ENCODE measurements at regions not wholly inside any gene's neighbourhood (a gene's known extent, or its start where the extent isn't known, plus 50 kb on each side); places are given as distances from the start of the nearest gene placed in this dataset.

DNA sequence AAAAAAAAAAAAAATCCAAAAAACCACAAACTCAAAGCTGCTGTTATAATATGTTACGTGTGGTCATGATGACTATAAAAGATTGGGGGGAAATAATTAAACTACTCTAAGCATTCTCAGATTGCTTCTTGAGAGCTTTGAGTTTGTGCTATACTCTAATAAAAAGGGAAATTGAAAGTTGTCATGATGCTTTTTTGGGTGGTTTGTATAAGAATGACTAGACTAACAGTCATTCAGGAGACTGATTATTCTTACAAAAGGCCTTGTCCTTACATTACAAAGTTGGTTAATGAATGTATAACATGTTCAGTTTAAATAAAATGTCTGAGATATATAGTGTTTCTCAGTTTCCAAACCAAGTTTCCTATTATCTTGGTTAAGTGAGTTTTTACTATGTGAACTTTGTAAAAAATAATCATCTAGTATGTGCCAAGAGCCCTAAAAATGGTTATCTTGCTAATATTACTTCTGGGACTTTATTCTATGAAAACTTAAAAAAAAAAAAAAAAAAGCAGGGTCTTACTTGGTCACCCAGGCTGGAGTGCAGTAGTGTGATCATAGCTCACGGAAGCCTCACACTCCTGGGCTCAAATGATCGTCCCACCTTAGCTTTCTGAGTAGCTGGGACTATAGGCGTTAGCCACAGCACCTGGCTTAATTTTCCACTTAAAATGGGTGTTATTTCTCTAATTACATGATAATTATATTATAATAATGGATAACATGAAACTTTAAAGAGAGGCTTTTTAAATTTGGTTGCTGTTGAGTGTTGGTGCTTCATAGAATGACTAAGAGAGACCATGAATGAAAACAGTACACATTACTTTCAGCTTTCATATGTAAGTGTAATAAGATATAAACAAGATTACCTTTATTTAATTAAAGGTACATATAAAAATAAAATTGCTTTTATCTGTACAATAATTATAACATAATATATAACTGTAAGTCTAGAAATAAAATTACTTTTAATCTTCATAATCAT, 459.6 kb upstream of the RGS6 start:
- peak; percentile 78 for FAIRE-seq
- DNase-seq (ENCODE audit: extremely low spot score, insufficient read length, low read depth) = peak; percentile 42

DNA sequence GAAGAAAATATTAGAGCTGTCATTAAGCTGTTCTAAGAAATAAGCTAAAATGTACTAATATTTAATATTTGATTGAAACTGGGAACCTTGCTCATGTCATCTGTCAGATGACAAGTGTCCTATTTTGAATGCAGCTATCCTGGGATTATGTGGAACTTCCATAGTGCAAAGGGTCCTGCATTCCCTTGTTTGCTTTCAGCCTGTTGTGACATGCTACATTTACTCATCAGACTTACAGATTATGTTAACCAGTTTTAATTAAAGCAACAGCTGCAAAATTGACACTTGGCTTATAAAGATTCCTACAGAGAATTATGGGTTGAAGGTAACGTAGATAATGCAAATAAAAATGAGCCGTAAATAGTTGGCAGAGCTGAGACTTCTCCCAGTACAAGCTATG, 458.4 kb upstream of the RGS6 start:
- no peak for DNase-seq (ENCODE audit: extremely low spot score, insufficient read length, low read depth)

DNA sequence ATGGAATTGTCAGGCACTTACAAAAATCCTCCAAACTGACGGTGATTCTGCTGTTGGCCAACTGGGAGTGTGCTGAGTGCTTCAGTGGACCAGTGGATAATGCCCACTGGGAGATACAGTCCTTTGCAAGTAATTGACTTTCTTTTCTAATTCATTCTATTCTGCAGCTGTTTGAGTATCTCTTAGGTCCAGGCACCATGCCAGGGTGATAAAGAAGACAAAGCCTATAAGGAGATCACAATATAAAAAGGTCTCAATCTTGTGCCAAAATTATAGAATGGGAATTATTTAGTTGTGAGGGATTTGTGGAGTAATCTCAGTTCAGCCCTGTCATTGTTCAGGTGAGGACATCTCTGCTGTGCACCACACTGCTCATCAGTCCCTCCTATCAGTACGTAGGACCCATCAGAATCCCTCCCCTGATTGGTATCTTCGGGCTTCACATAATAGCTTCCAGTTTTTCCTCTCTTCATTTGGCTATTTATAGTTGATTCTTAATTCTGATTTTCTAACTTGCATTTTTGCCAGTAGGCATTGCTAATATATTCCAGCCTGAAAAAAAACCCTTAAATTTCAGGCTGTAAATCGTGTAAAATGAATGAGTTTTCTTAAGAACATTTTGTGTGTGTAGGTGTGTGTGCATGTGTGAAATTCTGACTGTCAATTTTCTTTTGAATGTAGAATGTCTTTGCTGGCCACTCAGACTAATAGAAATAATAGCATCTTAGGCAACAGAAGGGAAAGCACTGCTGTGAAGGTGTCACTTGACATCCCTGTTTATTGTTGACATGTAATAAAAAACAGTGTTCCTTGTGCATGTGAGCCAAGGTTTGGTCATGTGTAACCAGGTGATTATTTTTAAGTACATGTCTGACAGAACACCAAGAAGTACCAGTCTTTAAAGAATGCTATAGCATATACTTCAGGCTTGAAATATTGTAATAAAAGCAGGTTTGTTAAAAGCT, 457.6 kb upstream of the RGS6 start:
- FAIRE-seq = peak; percentile 78
- no peak for DNase-seq (ENCODE audit: extremely low spot score, insufficient read length, low read depth)

More for the DNA sequence above, 458.4 kb upstream of the RGS6 start:
- FAIRE-seq = no peak

DNA sequence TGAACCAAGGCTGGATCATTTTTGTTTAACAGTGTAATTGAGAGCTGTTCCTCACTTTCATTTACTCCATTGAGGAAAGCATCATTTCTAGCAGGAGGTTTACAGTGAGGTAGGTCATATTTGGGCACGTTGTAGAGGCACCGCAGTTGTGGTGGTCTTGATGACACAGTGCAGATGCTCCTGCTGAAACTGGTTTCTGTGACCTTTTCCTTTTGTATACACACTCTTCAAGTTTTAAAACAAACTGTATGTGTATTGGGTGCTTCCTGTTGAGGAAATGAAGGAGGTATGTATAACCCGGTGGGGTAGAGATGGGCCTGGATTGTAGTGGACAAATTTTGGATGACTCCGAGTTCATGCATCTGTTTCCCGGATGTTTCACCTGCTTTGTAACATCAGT, 456.3 kb upstream of the RGS6 start:
- FAIRE-seq (peak; percentile 63), DNase-seq (ENCODE audit: extremely low spot score, insufficient read length, low read depth) (no peak)

DNA sequence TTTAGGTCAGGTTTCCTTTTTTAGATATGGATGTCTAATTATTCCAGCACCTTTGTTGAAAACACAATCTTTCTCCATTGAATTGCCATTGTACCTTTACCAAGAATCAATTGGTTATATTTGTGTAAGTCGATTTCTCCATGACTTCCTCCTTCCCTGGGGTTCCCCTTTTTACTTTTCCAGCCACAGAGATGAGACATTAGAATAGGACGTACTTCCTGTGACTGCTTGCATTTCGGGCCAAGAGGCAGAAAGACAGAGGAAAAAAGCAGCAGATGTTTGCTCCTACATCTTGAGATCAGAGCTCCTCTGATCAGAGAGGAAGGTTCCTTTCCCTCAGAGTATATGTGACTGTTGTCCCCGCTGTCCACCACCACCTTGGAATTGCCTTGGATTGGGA, 453.7 kb upstream of the RGS6 start:
- peak; percentile 77 for FAIRE-seq
- no peak for DNase-seq (ENCODE audit: extremely low spot score, insufficient read length, low read depth)

DNA sequence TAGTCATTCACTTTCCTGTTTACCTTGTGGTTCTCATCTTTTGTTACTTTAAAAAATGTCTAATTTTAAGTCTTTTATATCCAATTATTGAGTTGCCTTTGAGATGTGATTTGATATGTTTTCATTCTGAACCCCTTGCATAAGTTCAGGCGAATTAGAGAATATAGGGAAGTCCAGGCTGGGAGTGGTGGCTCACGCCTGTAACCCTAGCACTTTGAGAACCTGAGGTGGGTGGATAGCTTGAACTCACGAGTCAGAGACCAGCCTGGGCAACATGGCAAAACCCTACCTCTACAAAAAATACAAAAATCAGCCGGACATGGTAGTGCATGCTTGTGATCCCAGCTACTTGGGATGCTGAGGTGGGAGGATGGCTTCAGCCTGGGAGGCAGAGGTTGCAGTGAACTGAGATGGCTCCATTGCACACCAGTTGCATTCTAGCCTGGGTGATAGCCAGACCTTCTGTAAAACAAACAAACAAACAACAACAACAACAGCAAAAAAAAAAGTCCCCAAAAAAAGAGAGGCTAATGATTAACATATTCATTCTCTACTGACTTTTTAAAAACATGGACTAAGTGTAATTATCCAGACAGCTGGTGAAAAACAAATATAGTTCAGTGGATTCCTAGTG, 451.1 kb upstream of the RGS6 start:
- FAIRE-seq = no peak

DNA sequence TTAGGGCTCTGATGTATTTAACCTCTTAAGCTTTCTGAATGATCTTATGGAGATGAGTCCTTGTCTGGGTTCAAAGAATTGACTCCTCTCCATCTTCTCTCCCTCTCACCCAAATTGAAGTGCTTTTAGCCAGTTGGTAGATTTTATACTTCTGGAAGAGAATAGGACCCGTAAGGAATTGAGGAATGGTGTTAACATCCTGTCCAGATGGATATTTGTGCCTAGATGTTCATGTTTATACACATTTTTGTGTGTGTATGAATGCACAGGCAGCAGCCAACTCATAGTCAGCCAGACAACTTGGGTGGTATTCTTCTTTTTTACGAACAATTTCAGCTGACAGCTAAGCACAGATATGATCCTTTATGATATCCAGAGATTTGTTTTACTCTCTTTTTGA, 449.6 kb upstream of the RGS6 start:
- FAIRE-seq = no peak

More for the DNA sequence above, 451.1 kb upstream of the RGS6 start:
- no peak for DNase-seq (ENCODE audit: extremely low spot score, insufficient read length, low read depth)

DNA sequence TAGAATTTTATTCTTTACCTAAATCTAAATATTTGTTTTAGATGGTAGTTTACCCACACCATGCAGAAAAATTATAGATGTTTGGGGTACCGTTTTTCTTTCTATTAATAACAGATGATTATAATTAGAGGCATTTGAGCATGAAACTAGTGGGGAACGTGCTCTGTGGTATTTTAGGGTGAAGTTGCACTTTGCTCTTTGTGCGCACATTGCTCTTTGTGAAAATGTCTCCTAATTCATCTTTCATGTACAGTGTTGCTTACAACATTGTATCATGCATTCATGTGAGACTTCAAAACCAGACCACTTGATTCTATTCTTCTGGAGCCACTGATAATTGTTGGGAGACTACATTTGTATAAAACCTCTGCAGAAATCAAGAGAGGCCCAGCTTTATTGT, 449.1 kb upstream of the RGS6 start:
- FAIRE-seq = no peak
- DNase-seq (ENCODE audit: extremely low spot score, insufficient read length, low read depth) = no peak

More for the DNA sequence above, 449.6 kb upstream of the RGS6 start:
- DNase-seq (ENCODE audit: extremely low spot score, insufficient read length, low read depth) = no peak

DNA sequence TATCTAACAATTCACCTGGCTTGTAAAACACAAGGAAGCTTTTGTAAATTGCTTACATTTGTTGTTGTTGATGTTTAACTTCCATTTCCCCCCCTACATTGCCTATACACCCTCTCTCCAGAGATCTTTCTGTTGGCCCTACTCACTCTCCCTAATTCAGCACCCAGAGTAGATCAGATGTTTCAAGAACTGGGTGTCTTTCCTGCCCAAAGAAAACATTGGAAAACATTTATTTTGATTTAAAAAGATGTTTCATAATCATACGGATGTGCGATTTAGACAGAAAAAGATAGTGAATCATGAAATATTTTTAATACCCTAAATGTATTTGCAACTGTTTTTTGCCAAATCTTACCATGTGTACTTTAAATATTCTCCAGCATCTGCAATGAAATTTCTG, 446.4 kb upstream of the RGS6 start:
- DNase-seq (ENCODE audit: extremely low spot score, insufficient read length, low read depth) (no peak), FAIRE-seq (no peak)

DNA sequence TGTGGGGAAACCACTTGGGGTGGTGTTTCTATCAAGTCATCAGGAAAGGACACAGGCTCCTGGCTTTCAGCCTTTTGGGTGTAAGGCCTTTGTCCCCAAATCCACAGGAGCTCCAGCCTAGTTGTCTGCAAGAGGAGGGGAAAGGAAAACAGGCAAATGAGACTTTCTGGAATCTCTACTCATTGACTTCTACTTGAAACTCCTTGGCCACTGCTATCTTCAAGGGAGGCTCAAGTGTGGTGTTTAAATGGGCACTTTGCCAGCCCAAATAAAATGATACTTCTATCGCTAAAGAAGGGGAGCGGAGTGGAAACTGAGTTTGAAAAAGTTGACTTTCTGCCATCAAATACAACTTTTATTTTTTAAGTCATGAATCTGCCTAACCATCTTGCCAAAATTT, 445.9 kb upstream of the RGS6 start:
- FAIRE-seq = no peak

DNA sequence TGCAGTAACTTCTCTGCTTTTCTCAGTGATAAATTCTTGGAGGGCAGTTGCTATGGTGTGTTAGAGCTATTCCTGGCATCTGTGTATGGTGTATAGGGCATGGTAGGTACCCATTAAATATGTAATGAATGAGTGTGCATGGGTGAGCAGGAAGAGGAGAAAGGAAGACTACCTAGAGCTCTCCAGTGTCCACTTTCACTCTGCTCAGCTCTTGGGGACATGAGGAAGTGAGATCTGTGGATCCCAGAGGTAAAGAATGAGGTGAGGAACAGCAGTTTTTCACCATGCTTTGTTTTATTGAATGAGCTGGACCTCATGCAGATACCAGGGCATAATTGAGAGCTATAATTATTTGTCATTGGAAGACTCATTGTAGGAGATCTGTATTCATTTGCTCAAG, 444.8 kb upstream of the RGS6 start:
- DNase-seq (ENCODE audit: extremely low spot score, insufficient read length, low read depth) (no peak), FAIRE-seq (peak; percentile 50)

More for the DNA sequence above, 445.9 kb upstream of the RGS6 start:
- no peak for DNase-seq (ENCODE audit: extremely low spot score, insufficient read length, low read depth)

DNA sequence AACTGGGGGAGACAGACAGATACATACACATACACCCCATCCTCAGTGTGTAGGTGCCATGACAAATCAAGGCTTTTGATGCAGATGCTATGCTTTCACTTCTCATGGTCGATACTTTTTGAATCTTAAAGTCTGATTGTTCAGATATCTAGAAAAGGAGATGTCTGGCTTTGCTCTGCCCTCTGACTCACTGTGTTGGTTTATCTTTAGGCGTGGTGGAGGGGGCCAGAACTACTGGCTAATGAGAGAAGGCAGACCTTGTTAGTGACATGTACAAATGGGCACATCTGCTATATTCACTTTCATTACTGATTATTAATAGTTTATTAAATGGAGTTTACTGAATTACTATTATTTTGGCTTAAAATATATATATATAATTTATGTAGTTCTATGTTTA, 444.3 kb upstream of the RGS6 start:
- peak; percentile 56 for FAIRE-seq
- no peak for DNase-seq (ENCODE audit: extremely low spot score, insufficient read length, low read depth)

DNA sequence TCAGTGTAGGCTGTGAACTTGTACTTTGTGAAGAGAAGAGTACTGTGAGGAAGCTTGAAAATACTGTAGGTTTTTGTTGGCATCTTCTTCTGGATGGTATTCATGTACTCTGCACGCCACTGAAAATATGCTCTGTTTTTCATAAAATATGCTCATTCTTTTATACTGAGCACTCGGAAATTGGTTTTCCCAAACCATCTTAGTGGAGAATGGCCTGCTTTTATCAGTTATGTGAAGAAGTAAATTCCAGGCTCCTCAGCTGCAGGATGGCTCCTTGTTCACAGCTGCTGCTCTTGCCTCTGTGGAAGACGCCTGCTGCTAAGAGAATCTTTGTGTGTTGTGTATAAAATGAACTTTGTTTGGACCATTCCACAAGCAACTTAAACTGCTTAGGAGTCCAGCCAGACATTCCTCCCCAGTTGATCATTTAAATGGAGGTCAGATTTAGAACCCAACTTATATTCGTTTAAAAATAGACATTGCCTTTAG, 443.5 kb upstream of the RGS6 start:
- FAIRE-seq = peak; percentile 15
- no peak for DNase-seq (ENCODE audit: extremely low spot score, insufficient read length, low read depth)

DNA sequence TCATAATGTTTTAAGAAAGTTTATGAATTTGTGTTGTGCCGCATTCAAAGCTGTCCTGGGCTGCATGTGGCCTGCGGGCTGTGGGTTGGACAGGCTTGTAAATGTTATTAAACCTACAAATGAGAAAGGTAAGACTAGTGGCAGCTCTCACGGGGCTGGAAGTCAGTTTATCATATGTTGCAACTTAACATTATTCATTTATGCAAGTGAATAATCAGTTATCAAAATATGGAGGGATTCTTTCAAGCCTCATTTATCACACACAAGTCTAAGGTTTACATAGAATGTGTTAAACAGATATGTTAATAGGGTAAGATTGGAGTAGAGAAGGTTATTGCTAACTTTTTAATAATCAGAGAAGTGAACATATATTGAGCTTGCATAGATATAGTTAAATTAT, 442.5 kb upstream of the RGS6 start:
- DNase-seq (ENCODE audit: extremely low spot score, insufficient read length, low read depth) (no peak), FAIRE-seq (no peak)

DNA sequence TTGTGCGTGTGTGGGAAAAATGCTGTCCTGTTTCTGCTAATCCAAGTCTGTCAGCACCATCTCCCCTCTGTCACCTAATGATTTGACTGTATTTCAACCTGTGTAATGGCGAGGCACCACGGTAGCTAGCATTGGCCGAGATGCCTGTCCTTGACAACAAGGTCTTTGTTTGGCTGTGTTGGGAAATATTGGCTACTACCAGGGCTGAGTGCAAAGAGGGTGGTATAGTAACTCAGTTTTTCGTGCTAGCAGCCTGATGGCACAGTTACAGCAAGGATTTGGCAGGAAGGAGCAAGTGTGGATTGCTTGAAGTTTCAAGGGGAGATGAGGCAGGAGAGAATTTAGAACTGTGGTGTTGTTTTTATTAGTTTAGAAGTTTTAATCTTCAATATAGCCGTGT, 440.3 kb upstream of the RGS6 start:
- no peak for FAIRE-seq
- DNase-seq (ENCODE audit: extremely low spot score, insufficient read length, low read depth) = no peak

DNA sequence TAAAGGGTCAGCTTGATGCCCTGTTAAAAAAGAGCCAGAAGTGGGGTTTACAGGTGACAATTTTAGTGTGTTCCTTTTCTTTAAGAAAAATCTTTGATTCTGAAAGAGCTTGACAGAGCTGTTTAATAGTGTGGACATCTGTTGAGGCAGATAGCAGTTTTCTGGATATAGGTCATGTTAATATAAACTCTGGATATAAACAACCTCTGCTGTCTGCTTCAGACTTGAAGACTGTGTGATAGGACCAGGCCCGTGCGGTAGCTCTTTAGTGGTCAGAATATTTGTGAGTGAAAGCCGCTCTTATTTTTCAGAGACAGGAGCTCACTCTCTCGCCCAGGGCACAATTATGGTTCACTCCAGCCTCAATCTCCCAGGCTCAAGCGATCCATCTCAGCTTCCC, 439.9 kb upstream of the RGS6 start:
- no peak for DNase-seq (ENCODE audit: extremely low spot score, insufficient read length, low read depth)
- FAIRE-seq = no peak

DNA sequence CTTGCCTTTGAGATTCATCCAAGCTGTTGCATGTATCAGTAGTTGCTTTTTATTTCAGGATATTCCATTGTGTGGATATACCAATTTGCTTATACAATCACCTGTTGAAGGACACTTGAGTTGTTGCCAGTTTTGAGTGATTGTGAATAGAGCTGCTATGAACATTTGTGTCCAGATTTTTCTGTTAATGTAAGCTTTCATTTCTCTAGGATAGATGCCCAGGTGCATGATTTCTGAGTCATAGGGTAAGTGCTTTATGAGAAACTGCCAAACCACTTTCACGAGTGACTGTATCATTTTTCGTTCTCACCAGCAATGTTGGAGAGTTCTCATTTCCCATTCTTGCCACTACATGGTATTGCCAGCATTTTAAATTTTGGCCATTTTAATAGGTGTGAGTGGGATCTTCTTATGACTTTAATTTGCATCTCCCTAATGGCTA, 434.6 kb upstream of the RGS6 start:
- DNase-seq (ENCODE audit: extremely low spot score, insufficient read length, low read depth) = peak; percentile 14

DNA sequence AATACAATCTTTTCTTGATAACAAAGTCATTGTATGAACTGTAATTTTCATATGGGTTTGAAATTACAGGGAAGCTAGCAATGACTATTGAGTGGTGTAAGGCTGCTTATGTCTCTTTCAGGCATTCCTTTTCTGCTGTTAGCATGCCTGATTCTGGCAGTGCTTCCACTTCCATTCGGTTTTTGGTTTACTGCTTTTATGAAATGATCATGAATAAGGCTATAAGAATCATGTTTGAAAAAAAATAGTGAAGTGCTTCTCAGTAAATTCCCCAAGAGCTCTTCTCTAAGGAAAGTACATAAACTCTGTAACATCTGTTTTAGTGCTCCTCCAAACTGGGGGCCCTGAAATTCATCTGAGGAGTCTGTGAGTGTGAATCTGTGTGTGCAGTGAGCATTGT, 434.0 kb upstream of the RGS6 start:
- DNase-seq (ENCODE audit: extremely low spot score, insufficient read length, low read depth) (no peak), FAIRE-seq (no peak)

More for the DNA sequence above, 434.6 kb upstream of the RGS6 start:
- FAIRE-seq = peak; percentile 99

DNA sequence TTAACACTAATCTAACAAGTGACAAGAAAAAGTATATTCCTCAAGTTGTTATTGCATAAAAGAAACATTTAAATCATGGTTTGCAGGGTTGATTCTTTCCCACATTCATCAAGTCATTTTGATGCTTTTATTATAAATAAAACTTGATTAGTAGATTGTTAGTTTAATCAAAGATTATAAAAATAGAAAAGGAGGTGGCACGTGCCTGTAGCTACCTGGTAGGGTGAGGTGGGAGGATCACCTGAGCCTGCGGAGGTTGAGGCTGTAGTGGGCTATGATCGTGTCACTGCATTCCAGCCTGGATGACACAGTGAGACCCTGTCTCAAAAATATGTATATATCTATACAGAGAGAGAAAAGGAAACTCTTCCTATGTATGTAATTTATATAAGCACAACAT, 433.2 kb upstream of the RGS6 start:
- no peak for FAIRE-seq

DNA sequence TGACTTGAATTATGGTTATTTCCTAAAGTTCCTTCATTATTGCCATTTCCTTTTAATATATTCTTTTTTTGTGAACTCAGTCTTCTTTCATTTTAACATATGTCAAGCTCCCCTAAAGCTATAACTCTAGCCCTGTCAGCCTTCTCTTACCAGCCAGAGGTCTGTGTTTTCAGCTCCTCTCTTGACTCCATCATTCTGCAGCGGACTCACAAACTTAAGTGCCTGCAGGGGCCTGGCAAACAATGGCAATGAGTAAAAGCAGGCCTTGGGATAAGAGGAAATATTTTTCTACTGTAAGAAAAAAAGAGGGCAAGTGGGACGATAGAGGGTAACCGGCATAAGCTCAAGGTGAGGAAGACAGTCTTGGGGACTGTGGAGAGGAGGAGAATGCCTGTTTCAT, 424.5 kb upstream of the RGS6 start:
- no peak for DNase-seq (ENCODE audit: extremely low spot score, insufficient read length, low read depth)
- FAIRE-seq = no peak

More for the DNA sequence above, 433.2 kb upstream of the RGS6 start:
- DNase-seq (ENCODE audit: extremely low spot score, insufficient read length, low read depth) = no peak
